MM.1S (cell line): ENCODE measurements at regions not wholly inside any gene's neighbourhood (a gene's known extent, or its start where the extent isn't known, plus 50 kb on each side); places are given as distances from the start of the nearest gene placed in this dataset.

Experiments
- EZH2phosphoT487 ChIP-seq: fragments of 300-600 bp; sonication (generic); IDR thresholded peaks from 2 replicates; pipeline ENCODE4 v1.6.1; 2018; ENCODE audit warnings: antibody characterized with exemption, low read length
- TF ChIP-seq, protein P1 (sequence below): fragments of 300-600 bp; sonication (generic); IDR thresholded peaks from 2 replicates; pipeline ENCODE4 v1.5.1; 2016; ENCODE audit warnings: antibody characterized with exemption, low read length, mixed read lengths

DNA sequence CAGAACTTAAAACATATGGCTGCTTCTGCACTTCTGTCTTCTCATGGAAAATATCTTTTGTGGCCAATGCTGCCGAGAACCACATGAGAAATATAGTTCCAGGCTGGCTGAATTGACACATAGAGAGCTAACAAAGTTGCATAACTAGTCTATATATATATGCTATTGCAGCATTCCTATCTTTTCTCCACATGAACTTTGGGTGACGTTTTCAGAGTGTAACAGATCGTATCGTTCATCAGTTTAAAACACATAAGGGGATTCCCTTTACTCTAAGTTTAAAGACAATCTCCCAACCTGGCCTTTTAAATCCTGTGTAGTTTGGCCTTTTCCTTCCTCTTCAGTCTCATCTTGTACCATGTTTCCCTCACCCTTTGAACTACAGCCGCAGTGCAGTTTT lies 394.2 kb upstream of the CBLB start:
- TF ChIP-seq EZH2phosphoT487, result no peak
- TF ChIP-seq, protein P1, sequence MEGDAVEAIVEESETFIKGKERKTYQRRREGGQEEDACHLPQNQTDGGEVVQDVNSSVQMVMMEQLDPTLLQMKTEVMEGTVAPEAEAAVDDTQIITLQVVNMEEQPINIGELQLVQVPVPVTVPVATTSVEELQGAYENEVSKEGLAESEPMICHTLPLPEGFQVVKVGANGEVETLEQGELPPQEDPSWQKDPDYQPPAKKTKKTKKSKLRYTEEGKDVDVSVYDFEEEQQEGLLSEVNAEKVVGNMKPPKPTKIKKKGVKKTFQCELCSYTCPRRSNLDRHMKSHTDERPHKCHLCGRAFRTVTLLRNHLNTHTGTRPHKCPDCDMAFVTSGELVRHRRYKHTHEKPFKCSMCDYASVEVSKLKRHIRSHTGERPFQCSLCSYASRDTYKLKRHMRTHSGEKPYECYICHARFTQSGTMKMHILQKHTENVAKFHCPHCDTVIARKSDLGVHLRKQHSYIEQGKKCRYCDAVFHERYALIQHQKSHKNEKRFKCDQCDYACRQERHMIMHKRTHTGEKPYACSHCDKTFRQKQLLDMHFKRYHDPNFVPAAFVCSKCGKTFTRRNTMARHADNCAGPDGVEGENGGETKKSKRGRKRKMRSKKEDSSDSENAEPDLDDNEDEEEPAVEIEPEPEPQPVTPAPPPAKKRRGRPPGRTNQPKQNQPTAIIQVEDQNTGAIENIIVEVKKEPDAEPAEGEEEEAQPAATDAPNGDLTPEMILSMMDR, result no peak
